ENCODE measurements at regions not wholly inside any gene's neighbourhood (a gene's known extent, or its start where the extent isn't known, plus 50 kb on each side); places are given as distances from the start of the nearest gene placed in this dataset.

- intact Hi-C loops (cut with DNase I): no loop called here
- no peaks in the 10 kb centered on the region for H3K36me3 ChIP-seq
- H3K4me3 ChIP-seq: no peak overlapping the region
- no peak overlapping the region for H3K27ac ChIP-seq
- TF ChIP-seq CTCF (IDR thresholded peaks at IDR 0.05) (no peak), POLR2A (IDR thresholded peaks at IDR 0.05) (no peak), POLR2AphosphoS5 (IDR thresholded peaks at IDR 0.05; ENCODE audit: insufficient read depth in 1 of 2, low read depth in 1 of 2) (no peak)
- peaks cover 14% of the 10 kb centered on the region for H3K4me1 ChIP-seq
- DNase-seq (ENCODE audit: extremely low spot score in 2 of 2): no peak
- no peaks in the 10 kb centered on the region for H3K27me3 ChIP-seq
- no peaks in the 10 kb centered on the region for H3K9me3 ChIP-seq
Observed at GRCh38 chr3:72587282-72587681, 261.0 kb downstream of the SHQ1 start.

GRCh38 chr3:72586694-72587093 is 261.6 kb downstream of the SHQ1 start:
- Histone ChIP-seq H3K4me3 (no peak overlapping the region), H3K36me3 (no peaks in the 10 kb centered on the region), H3K27ac (no peak overlapping the region), H3K27me3 (no peaks in the 10 kb centered on the region), H3K9me3 (no peaks in the 10 kb centered on the region), H3K4me1 (peaks cover 8% of the 10 kb centered on the region)
- no peak for DNase-seq (ENCODE audit: extremely low spot score in 2 of 2)
- intact Hi-C loops (cut with DNase I): no loop called here
- no peak for TF ChIP-seq POLR2A (IDR thresholded peaks at IDR 0.05)

GRCh38 chr3:72585966-72586365 is 262.3 kb downstream of the SHQ1 start:
- no peaks in the 10 kb centered on the region for H3K9me3 ChIP-seq
- H3K4me1 ChIP-seq: peaks cover under 1% of the 10 kb centered on the region
- no peak overlapping the region for H3K4me3 ChIP-seq
- DNase-seq (ENCODE audit: extremely low spot score in 2 of 2): no peak
- no peak for TF ChIP-seq POLR2AphosphoS5 (IDR thresholded peaks at IDR 0.05; ENCODE audit: insufficient read depth in 1 of 2, low read depth in 1 of 2)
- no peak for TF ChIP-seq CTCF (IDR thresholded peaks at IDR 0.05)
- TF ChIP-seq POLR2A (IDR thresholded peaks at IDR 0.05): no peak
- H3K27ac ChIP-seq: no peak overlapping the region
- intact Hi-C loops (cut with DNase I): no loop called here
- H3K27me3 ChIP-seq: no peaks in the 10 kb centered on the region
- H3K36me3 ChIP-seq: no peaks in the 10 kb centered on the region

GRCh38 chr3:72584262-72584661 is 264.0 kb downstream of the SHQ1 start:
- no peak for DNase-seq (ENCODE audit: extremely low spot score in 2 of 2)
- Histone ChIP-seq H3K4me1 (no peaks in the 10 kb centered on the region), H3K36me3 (no peaks in the 10 kb centered on the region), H3K9me3 (no peaks in the 10 kb centered on the region), H3K27me3 (no peaks in the 10 kb centered on the region), H3K4me3 (no peak overlapping the region), H3K27ac (no peak overlapping the region)
- no peak for TF ChIP-seq CTCF (IDR thresholded peaks at IDR 0.05)
- no peak for TF ChIP-seq POLR2A (IDR thresholded peaks at IDR 0.05)
- no peak for TF ChIP-seq POLR2AphosphoS5 (IDR thresholded peaks at IDR 0.05; ENCODE audit: insufficient read depth in 1 of 2, low read depth in 1 of 2)
- intact Hi-C loops (cut with DNase I): no loop called here

GRCh38 chr3:72582963-72583362 is 265.3 kb downstream of the SHQ1 start:
- TF ChIP-seq POLR2AphosphoS5 (IDR thresholded peaks at IDR 0.05; ENCODE audit: insufficient read depth in 1 of 2, low read depth in 1 of 2): no peak
- TF ChIP-seq POLR2A (IDR thresholded peaks at IDR 0.05): no peak
- no peak for TF ChIP-seq CTCF (IDR thresholded peaks at IDR 0.05)

More at GRCh38 chr3:72582963-72583362, 265.3 kb downstream of the SHQ1 start:
- H3K27me3 ChIP-seq: no peaks in the 10 kb centered on the region
- no peak overlapping the region for H3K4me3 ChIP-seq
- no peak for DNase-seq (ENCODE audit: extremely low spot score in 2 of 2)
- no peak overlapping the region for H3K27ac ChIP-seq
- intact Hi-C loops (cut with DNase I): no loop called here
- no peaks in the 10 kb centered on the region for H3K4me1 ChIP-seq
- H3K9me3 ChIP-seq: no peaks in the 10 kb centered on the region
- H3K36me3 ChIP-seq: no peaks in the 10 kb centered on the region

Data from vagina (tissue), 2 donors.